HuH-7 (cell line): ENCODE measurements at regions not wholly inside any gene's neighbourhood (a gene's known extent, or its start where the extent isn't known, plus 50 kb on each side); places are given as distances from the start of the nearest gene placed in this dataset.

ENCODE experiments used
- DNase-seq: peaks from one replicate; pipeline ENCODE4 v3.0.0; 2011; ENCODE audit warnings: low spot score

DNA sequence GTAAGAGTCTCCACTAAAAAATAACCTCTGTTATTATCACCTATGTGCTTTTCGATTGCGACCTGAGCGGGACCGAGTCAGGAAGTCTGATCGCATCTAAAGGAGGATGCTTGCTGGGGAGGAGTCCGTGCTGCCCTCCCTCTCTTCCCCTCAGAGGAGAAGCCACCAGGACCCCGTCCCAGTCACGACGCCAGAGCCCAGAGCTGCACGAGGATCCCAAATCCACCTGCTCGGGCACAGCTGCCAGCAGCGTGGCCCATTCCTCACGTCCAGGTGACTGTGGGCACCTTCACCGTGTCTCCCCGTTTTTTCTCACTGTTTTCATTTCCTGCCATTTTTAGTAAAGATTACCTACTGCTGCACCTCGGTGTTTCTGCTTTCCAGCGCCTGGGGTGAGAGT lies 390.3 kb downstream of the BRD1 start:
- DNase-seq, result no peak

DNA sequence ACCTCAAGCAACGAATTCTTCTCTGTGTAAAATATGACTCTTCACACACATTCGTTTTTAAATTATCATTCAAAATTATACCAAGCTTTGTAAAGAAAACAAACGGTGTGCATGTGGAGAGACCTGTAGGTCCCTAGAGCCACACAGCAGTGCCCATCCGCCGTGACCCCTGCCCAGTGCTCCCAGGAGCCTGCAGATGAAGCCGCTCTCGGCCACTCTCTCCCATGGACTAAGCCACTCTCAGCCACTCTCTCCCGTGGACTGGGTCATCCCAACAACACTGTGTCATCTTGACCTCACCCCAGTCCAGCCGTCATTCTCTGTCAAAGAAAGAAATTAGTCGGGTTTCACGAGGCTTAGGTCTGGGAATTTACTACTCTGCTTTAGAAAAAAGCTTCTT lies 391.6 kb downstream of the BRD1 start:
- DNase-seq, result no peak

DNA sequence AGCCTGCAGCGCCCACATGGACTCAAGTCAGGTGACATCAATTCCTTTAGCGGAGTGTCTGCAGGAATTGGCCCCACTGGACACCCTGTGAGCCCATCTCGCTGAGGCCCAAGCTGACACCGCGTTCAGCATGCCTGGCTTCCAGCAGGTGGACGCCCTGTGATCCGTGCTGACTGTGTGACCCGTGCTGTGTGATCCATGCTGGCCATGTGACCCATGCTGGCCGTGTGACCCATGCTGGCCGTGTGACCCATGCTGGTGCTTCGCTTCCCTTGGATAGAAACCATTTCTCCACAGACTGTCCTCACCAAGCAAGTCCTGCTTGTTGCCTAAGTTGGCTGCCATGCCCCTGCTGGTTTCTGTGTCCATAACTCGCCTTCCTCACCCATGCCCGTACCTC lies 392.1 kb downstream of the BRD1 start:
- no peak for DNase-seq

DNA sequence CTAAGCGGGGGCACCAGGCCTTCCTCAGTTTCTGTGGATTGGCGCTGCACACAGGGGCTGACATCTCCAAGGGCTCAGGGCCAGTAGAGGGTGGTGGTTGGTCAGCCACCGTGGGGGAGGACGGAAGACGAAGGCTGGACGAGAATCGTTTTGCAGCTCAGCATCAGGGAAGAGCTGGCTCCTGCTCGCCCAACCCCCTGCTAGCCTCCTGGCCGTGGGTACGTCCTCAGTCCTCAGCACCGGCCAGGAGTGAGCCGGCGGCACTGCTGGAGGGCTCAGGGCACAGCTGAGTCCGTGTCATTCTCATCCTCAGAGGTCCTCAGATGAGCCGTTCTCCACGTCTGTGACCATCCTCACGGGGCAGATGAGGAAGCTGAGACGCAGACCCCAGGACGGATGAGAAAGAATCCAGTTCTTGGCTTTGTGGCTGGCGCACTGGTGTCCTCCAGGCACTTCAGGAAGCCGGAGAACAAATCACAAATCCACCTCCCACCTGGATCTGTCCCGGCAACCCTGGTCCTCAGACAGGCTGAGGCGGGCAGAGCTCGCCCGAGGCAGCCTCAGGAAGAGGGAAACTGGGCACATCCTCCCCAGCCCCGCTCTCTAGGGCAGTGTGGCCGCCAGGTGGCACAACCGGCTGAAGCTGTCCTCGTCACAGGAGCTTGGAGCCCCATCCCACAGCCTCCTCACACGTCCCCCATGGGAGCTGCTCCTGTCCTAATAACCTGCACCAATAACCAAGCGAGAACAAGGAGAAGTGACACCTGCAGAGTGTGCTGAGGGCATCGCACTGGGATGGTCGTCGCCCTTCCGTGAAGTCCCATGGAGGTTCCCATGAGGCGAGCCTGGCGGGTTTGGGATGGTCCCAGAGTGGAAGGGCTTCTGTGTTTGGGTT lies 393.7 kb downstream of the BRD1 start:
- DNase-seq, result peak; percentile 46

DNA sequence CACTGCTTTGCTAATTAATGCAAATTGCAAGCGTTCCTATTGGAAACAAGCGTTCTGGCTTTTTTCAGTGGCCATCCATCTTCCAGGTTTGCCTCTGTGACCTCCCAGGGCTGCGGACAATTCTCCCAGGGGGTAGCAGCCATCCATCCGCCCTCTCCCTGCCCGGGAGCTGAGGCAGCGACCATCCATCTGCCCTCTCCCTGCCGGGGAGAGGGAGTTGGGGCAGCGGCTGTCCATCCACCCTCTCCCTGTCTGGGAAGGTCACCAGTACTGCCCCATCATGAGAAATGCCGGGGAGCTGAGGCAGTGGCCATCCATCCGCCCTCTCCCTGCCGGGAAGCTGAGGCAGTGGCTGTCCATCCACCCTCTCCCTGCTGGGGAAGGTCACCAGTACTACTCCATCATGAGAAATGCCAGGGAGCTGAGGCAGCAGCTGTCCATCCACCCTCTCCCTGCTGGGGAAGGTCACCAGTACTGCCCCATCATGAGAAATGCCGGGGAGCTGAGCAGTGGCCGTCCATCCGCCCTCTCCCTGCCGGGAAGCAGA lies 394.7 kb downstream of the BRD1 start:
- DNase-seq, result no peak

DNA sequence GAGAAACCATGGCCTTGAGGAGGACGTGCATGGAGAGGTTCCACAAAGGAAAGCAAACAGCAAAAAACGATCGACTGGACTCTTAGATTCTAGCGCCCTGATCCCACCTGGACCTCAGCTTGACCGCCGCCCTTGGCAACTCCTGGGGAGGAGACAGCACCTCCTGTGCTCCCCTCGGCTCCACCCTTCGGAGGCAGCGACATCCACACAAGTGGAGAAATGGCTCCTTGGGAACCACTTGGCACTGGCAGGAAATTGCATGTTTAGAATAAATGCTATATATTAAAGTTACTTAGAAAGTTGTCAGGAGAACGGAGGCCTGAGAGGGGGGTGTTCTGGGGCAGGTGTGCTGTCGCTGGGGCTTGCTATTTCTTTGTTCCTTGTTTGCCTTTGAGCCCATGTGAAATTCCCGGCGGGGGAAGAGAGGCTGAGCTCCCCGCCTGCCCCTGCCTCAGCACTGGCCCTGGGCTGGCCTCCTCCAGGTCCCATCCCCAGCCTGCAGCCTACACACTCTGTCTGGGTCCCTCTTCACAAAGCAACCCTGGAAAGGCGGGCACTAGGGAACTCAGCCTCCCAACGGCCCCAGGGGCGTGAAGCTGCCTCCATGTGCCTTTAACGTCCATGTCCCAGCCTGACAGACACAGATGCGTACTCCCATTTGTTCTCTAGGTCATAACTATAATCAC lies 395.3 kb downstream of the BRD1 start:
- DNase-seq, result no peak

DNA sequence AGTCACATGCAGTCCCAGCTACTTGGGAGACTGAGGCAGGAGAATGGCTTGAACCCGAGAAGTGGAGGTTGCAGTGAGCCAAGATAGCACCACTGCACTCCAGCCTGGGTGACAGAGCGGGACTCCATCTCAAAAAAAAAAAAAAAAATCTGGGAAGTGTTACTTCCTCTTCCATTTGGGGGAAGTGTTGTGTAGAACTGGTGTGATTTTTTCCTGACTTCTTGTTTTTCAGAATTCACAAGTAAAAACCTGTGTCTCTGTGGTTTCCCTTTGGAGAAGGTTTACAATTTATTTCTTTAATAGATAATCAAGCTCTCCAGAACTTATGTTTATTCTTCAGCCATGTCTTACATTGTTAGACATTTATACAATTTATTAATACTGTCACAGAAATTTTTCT lies 396.1 kb downstream of the BRD1 start:
- no peak for DNase-seq

DNA sequence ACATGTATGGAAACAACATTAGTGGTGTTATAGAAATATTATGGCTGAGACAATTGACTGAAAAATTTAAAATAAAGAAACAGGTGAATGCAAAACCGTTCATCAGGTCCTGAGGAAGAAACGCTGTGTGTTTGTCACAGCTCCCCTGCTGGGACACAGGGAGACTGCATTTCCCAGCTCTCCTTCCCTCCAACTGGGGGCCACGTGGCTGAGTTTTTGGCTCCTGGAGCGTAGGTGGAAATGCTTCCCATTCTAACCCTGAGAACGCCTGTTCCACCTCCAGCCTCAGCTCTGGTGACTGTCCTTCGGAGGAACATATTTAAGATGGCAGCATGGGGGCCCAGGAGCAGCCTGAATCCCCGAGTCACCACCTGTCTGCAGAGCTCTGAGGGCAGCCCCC lies 398.6 kb downstream of the BRD1 start:
- no peak for DNase-seq

DNA sequence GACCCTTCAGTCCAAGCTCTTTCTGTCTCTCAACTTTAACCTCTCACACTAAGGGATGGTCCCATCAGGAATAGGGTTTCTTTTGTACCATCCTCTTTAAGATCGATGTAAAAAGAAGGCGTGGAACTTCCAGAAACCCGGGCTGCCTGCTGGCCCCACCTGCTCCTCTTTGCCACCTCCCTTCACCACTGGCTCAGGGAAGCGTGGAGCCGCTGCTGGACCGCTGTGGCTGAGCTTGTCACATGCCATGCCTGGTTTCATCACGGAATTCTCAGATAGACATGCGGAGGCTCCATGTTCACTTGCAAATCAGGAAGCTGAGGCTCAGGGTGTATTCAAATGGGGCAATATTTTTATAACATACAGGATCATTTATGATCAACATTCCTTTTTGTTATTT lies 399.7 kb downstream of the BRD1 start:
- DNase-seq, result no peak

DNA sequence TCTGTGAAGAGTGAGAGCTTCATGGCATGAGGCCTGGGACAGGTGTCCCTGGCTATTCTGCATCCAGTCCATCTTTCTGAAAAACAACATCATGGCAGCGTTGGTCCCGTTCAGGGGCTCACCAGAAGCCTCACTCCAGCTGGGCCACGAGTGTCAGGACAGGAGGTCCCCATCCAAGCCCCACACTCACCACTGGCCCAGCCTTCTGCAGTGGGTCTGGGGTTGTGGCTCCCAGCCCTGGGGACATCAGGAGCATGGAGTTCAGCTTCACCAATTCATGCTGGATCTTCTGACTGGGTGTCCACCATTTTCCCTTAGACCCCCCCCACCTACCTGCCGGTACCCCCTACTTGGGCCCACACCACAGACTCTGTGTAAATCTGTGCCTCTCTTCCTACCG lies 400.3 kb downstream of the BRD1 start:
- no peak for DNase-seq

DNA sequence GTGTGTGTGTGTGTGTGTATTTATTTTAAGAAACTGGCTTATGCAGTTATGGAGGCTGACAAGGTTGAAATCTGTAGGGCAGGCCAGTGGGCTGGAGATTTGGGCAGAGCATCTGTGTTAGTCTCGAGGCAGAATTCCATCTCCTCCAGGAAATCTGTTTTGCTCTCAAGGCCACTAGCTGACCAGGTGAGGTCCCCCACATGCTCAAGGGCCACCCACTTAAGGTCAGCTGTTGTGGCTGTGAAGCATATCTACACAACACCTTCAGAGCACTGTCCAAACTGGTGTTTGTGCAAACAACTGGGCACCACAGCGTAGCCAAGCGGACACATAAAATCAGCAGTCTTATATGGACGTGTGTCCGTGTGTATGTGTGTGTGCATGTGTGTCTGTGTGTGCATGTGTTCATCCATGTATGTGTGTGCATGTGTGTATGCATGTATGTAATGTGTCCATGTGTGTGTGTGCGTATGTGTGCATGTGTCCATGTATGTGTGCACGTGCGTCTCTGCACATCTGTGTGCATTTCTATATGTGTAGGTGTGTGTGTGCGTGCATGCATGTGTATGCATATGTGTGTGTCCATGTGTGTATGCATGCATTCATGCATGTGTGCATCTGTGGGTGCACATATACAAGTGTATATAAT lies 400.9 kb downstream of the BRD1 start:
- DNase-seq, result no peak

DNA sequence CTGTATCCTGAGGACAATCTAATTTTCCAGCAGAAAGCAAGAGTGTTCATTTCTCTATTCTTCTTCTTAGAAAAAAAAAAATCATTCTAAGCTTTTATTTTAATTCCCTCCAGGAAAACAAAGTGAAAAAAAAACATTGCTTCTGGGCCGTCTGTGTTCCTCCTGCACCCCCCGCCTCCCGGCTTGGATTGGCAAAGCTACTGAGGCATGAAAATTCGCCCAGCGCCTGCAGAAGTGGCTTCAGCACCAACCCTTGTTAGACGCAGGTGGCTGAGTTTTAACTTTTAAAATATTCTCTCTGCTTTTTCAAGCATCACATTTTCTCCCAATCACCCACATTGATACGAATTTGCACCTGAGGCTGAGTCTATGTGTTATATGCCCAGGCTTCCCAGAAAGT lies 401.6 kb downstream of the BRD1 start:
- no peak for DNase-seq

DNA sequence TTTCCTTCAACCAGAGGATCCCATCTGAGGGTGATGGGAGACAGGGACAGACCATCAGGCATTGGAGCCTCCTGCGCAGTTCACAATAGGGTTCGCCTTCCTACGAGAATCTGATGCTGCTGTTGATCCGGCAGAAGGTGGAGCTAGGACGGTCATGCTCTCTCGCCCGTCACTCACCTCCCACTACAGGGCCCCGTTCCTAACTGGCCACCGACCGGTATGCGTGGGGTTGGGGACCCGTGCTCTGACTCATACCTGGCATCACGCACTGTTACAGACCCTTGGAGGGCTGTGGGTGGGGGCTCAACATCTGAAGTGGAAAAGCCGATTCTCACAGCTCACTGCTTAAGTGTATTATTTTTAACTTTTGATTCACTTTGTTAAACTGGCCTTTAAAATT lies 402.3 kb downstream of the BRD1 start:
- DNase-seq, result no peak

DNA sequence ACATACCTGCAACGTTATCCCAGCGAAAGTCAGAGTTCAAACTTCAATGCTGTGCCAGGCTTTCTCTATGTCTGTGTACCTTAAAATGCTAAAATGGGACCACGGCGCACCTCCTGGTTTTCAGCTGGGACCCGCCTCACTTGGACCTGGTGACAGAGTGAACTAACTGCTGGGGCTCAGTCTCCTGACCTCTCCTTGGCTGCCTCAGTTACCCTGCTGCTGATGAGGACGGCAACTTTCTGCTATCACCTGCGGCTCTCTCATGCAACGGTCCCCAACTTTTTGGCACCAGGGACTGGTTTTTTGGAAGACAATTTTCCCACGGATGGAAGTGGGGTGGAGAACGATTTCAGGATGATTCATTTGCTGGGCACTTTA lies 402.8 kb downstream of the BRD1 start:
- no peak for DNase-seq

DNA sequence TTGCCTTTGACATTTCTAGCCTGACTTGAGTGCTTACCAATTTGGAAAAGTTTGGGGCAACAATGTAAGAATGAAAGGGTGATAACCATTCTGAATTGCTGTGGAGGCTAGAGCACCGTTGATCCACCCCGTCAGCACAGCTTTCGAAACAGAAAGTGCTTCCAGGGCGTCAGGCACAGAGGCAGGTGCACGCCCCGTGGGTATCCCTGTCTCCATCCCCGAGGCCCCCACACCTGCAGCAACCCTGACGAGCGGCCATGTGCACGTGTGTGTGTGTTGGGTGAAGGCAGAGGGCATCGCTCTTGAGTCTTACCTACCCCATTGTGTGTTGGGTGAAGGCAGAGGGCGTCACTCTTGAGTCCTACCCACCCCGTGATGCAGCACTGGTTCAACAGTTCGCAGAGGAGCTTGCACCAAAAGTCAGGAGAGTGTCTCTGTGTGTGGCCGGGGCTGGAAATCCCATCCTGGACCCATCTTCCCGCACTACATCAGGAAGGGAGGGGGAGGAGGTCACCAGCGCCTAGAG lies 404.5 kb downstream of the BRD1 start:
- no peak for DNase-seq

DNA sequence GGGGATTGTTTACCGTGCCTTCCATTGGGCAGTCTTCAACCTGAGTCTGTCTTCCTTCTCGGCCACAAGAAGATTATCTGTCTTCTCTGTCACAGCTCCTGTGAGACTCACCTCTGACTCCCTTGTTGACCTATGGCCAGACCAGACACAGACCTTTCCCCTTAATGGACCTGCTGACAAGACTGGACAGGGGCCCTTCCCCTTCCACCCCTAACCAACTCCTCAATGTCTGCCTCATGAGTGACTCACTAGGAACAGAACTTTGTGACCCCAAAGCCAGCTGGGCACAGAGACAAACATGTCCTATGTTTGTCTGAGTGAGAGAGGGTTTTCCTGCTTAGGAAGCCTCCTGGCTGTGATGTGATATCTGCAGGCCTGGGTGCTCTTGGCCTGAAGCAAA lies 405.0 kb downstream of the BRD1 start:
- no peak for DNase-seq

DNA sequence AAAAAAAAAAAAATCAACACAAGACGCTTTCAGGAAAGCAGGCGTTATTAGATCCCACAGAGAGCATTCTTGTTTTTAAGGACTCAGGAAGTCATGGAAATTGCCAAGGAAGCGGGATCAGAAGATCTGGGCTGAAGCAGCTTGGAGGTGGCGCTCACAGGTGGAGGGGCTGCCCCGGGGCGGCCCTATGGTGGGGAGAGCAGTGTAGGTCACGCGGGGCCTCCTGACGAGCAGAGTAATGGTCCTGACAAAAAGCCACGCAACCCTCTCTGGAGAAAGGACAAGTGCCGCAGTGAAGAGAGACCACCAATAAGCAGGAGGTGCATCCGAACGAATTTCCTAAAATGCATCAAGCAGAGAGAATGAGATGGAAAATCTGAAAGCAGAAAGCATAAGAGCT lies 407.0 kb downstream of the BRD1 start:
- no peak for DNase-seq

DNA sequence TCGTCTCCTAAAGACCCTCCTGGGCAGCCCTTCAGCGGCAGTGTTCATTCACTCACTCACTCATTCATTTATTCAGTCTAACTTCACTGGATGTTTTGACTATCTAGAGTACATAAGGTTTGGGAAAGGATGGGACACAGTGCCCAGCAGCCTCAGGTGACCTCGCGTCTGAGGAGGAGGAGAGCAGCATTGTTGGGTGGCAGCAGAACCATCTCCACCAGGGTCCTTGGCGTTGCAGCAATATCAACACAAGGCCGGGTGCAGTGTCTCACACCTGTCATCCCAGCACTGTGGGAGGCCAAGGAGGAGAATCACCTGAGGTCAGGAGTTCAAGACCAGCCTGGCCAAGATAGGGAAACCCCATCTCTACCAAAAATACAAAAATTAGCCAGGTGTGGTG lies 408.0 kb downstream of the BRD1 start:
- no peak for DNase-seq

DNA sequence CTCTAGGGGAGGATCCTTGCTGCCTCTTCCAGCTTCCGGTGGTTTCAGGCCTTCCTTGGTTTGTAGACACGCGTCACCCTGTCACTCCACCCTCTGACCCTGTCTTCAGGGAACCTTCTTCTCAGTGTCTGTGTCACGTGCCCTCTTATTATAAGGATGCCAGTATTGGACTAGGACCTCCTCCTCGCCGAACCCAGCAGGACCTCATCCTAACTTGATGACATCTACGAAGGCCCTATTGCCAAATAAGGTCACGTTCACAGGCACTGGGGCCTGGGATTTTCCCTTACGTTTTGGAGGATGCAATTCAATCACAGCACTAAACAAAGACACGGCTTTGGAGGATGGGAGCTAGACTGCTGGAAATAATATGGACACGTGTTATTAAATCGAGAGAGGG lies 408.7 kb downstream of the BRD1 start:
- DNase-seq, result no peak

DNA sequence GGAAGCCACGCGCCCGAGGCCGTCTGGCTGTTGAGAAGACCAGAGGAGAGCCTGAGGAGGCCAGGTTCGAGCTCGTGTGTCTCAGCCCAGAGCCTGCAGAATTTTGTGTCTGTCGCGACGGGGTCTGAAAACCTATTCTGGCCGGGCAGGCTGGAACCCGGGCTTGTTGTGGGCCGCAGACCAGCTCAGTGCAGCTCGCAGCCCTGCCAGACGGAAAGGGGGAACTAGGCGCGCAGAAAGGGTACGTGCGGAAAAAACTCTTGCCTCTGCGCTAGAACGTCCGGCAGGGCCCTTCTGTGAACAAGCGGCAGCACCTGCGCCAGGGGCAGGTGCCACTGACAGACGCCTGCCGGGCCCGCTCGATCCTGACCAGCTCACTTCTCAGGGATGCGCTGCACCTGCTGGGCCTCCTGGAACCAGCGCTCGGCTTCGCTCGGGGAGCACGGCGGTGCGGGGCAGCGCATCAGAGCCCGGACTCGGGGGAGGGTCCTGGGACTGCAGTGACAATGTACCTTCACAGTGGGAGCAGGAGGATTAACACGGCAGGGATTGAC lies 409.3 kb downstream of the BRD1 start:
- DNase-seq, result no peak

DNA sequence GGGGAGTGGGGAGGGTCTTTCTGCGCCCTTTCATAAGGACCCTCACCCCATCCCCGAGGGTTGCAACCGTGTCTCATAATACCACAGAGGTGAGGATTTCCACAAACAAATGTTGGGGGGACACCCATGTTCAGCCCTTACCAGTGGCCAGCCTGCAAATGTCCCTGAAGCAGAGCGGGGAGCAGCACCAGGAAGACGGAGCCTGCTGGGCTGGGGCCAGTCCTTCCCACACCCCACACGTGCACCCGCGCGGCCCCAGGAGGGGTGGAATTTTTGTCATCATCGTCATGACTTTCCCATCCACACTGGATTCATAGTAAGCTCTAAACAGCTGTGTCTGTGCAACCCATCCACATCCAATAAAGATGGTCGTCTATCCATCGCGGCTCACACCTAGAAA lies 409.8 kb downstream of the BRD1 start:
- DNase-seq, result no peak

DNA sequence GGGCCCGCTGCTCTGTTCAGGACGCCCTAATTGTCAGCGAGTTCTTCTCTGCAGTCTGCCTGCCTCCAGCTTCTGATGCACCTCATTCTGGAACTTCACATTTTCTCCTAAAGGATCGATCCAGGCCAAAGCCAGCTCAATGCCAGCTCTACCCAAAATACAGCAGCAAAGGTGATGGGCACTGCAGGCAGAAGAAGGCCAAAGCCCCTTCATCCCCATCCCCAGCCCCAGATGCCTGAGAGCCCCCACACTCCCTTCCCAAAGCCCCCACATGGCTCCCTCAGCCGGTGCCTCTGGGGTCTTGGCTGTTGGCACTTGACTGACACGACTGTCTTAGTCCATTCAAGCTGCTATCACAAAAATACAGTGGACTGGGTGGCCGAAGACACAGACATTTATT lies 410.3 kb downstream of the BRD1 start:
- no peak for DNase-seq
